ENCODE measurements at regions not wholly inside any gene's neighbourhood (a gene's known extent, or its start where the extent isn't known, plus 50 kb on each side); places are given as distances from the start of the nearest gene placed in this dataset.

- H3K4me3 ChIP-seq, result no peak overlapping the region
- intact Hi-C loops (cut with DNase I; ENCODE audit: low total_unique reads), result no loop called here
- no peaks in the 10 kb centered on the region for H3K36me3 ChIP-seq
- DNase-seq, result no peak
- TF ChIP-seq, protein P1, sequence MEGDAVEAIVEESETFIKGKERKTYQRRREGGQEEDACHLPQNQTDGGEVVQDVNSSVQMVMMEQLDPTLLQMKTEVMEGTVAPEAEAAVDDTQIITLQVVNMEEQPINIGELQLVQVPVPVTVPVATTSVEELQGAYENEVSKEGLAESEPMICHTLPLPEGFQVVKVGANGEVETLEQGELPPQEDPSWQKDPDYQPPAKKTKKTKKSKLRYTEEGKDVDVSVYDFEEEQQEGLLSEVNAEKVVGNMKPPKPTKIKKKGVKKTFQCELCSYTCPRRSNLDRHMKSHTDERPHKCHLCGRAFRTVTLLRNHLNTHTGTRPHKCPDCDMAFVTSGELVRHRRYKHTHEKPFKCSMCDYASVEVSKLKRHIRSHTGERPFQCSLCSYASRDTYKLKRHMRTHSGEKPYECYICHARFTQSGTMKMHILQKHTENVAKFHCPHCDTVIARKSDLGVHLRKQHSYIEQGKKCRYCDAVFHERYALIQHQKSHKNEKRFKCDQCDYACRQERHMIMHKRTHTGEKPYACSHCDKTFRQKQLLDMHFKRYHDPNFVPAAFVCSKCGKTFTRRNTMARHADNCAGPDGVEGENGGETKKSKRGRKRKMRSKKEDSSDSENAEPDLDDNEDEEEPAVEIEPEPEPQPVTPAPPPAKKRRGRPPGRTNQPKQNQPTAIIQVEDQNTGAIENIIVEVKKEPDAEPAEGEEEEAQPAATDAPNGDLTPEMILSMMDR (IDR thresholded peaks at IDR 0.05), result no peak
- TF ChIP-seq POLR2A (IDR thresholded peaks at IDR 0.05), result no peak
- H3K27me3 ChIP-seq, result no peaks in the 10 kb centered on the region
- no peaks in the 10 kb centered on the region for H3K9me3 ChIP-seq
- H3K27ac ChIP-seq, result peak overlapping the region; percentile 50 to 66
- H3K4me1 ChIP-seq, result no peaks in the 10 kb centered on the region
Measured at GRCh38 chr3:152656972-152657355, 178.0 kb upstream of the P2RY1 start.

GRCh38 chr3:152658977-152659720 lies 175.8 kb upstream of the P2RY1 start:
- no peaks in the 10 kb centered on the region for H3K4me1 ChIP-seq
- no peaks in the 10 kb centered on the region for H3K9me3 ChIP-seq
- intact Hi-C loops (cut with DNase I; ENCODE audit: low total_unique reads), result no loop called here
- no peaks in the 10 kb centered on the region for H3K36me3 ChIP-seq
- H3K4me3 ChIP-seq, result no peak overlapping the region
- H3K27me3 ChIP-seq, result no peaks in the 10 kb centered on the region
- DNase-seq, result no peak
- no peak overlapping the region for H3K27ac ChIP-seq
- TF ChIP-seq, protein P1 (IDR thresholded peaks at IDR 0.05), result no peak
- no peak for TF ChIP-seq POLR2A (IDR thresholded peaks at IDR 0.05)

DNA sequence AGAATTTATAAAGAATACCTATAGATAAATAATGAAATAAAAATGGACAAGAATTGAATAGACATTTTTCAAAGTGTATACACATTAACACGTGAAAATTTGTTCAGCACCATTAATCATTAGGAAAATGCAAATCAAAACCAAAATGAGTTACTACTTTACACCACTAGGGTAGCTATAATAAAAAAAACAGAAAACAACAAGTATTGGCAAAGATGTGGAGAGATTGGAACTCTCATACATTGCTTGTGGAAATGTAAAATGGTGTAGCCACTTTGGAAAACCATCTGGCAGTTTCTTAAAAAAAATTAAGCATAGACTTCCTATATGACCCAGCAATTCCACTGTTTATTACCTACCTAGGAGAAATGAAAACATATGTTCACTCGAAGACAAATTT lies 172.8 kb upstream of the P2RY1 start:
- Histone ChIP-seq H3K27ac (no peak overlapping the region), H3K27me3 (no peaks in the 10 kb centered on the region), H3K9me3 (no peaks in the 10 kb centered on the region), H3K4me3 (no peak overlapping the region), H3K4me1 (no peaks in the 10 kb centered on the region), H3K36me3 (no peaks in the 10 kb centered on the region)
- intact Hi-C loops (cut with DNase I; ENCODE audit: low total_unique reads), result no loop called here
- DNase-seq, result no peak
- no peak for TF ChIP-seq POLR2A (IDR thresholded peaks at IDR 0.05)
- TF ChIP-seq, protein P1 (IDR thresholded peaks at IDR 0.05), result no peak

GRCh38 chr3:152664766-152665165 lies 170.2 kb upstream of the P2RY1 start:
- no peak for TF ChIP-seq POLR2A (IDR thresholded peaks at IDR 0.05)
- TF ChIP-seq, protein P1 (IDR thresholded peaks at IDR 0.05), result no peak
- intact Hi-C loops (cut with DNase I; ENCODE audit: low total_unique reads), result no loop called here
- Histone ChIP-seq H3K36me3 (no peaks in the 10 kb centered on the region), H3K4me1 (no peaks in the 10 kb centered on the region), H3K27me3 (no peaks in the 10 kb centered on the region), H3K27ac (no peak overlapping the region), H3K4me3 (no peak overlapping the region), H3K9me3 (no peaks in the 10 kb centered on the region)
- DNase-seq, result no peak

DNA sequence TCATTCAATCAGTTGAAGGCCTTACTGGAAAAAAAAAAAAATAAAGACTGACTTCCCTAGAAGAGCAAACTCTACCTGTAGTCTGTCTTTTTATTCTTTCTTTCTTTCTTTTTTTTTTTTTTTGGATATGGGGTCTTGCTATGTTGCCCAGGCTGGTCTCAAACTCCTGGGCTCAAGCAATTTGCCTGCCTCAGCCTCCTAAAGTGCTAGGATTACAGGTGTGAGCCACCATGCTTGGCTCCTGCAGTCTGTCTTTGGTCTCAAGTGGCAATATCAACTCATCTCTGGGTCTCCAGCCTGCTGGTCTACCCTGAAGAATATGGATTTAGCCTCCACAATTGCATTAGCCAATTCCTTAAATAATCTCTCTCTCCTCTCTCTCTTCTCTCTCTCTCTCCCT lies 167.7 kb upstream of the P2RY1 start:
- TF ChIP-seq POLR2A (IDR thresholded peaks at IDR 0.05), result no peak
- TF ChIP-seq, protein P1 (IDR thresholded peaks at IDR 0.05), result no peak
- H3K4me1 ChIP-seq, result no peaks in the 10 kb centered on the region
- no peak for DNase-seq
- no peaks in the 10 kb centered on the region for H3K36me3 ChIP-seq
- H3K27me3 ChIP-seq, result no peaks in the 10 kb centered on the region
- no peak overlapping the region for H3K27ac ChIP-seq
- no peaks in the 10 kb centered on the region for H3K9me3 ChIP-seq
- intact Hi-C loops (cut with DNase I; ENCODE audit: low total_unique reads), result no loop called here
- no peak overlapping the region for H3K4me3 ChIP-seq

Data from uterus (tissue), 3 donors.